D341Med (cell line): ENCODE measurements at regions not wholly inside any gene's neighbourhood (a gene's known extent, or its start where the extent isn't known, plus 50 kb on each side); places are given as distances from the start of the nearest gene placed in this dataset.

ENCODE experiments used
- DNase-seq: peaks from one replicate; pipeline ENCODE4 v3.0.0; 2012; ENCODE audit warnings: low spot score

DNA sequence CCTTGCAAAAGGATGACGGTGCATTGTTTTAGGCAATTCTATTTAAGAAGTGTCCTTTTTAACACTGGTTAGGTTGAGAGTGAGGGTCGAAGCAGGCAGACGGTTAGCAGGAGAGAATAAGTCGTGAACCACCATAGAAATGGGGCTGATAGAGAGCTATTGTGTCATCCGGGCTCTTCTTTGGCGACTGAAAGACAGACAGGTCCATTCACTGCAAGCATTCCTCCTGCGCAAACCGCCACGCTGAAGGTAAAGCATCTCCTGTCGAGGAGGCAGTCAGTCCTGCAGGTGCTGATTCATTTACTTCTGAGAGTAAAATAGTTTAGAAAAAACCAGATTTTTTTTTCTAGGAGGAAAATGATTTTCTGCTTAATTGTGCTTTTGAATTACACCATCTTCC lies 1002.8 kb upstream of the NR2F2 start:
- no peak for DNase-seq

GRCh38 chr15:95328559-95328958 lies 1001.9 kb upstream of the NR2F2 start:
- no peak for DNase-seq

GRCh38 chr15:95329362-95329761 lies 1001.1 kb upstream of the NR2F2 start:
- no peak for DNase-seq

- no peak for DNase-seq
Measured at GRCh38 chr15:95341686-95342085, 988.8 kb upstream of the NR2F2 start.

GRCh38 chr15:95345867-95346266 lies 984.6 kb upstream of the NR2F2 start:
- DNase-seq, result no peak

- DNase-seq, result no peak
Measured at GRCh38 chr15:95346721-95347475, 983.6 kb upstream of the NR2F2 start.

DNA sequence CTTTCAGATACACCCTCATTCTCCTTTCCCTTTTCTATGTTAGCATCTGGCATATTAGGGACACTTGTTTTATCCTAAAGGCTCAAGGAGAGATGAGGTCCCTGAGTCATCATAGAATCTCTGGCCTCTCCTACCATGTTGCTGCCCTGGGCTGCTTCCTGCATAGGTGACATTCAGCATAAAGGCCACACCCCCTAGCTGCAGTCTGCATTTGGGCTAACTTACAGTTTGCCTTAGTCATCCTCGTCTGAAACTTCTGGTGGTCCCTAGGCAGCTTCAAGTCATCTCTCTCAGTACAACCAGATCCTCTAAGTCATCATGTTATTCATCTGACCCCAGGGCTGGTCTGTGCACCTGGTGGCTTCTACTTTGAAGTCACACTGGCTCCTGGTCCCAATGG lies 982.7 kb upstream of the NR2F2 start:
- no peak for DNase-seq

GRCh38 chr15:95350908-95351307 lies 979.6 kb upstream of the NR2F2 start:
- DNase-seq, result no peak

GRCh38 chr15:95352631-95353187 lies 977.8 kb upstream of the NR2F2 start:
- DNase-seq, result no peak

- no peak for DNase-seq
Measured at GRCh38 chr15:95353512-95353911, 977.0 kb upstream of the NR2F2 start.

DNA sequence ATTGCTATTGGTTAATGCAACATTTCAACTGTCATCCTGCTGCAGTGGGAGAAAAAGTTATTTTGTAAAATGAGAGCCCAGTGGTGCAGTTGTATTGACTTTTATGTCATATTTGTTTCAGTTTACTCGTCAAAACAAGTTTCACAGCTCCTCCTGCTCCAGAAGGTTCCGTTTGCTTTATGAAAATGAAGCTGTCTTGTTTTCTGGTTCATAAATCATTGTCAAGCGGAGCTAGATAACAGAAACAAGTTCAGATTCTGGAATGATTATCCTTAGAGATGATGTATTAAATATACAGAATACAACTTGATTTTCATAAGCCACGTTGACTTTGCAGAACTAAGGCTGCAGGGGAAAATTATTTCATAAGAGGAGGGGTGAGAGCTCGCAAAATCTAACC lies 970.5 kb upstream of the NR2F2 start:
- DNase-seq, result no peak

- DNase-seq, result no peak
Measured at GRCh38 chr15:95362306-95362705, 968.2 kb upstream of the NR2F2 start.

DNA sequence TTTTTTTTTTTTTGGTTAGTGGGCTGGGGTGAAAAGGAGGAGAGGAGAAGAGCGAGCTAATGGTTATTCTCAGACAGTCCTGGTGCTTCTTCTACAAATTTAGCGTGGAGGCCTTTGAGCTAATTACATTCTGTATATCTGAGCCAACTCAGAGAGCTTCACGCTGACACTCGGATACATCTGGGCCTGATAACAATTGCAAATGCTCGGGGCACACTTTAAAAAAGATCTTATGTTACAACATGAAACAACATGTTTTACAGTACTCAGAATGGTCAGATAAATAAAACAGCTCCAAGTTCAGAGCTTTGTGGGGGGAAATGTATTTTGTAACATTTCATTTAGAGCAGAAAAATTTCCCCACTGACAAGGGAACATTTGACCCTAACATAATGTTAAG lies 966.9 kb upstream of the NR2F2 start:
- DNase-seq, result no peak

DNA sequence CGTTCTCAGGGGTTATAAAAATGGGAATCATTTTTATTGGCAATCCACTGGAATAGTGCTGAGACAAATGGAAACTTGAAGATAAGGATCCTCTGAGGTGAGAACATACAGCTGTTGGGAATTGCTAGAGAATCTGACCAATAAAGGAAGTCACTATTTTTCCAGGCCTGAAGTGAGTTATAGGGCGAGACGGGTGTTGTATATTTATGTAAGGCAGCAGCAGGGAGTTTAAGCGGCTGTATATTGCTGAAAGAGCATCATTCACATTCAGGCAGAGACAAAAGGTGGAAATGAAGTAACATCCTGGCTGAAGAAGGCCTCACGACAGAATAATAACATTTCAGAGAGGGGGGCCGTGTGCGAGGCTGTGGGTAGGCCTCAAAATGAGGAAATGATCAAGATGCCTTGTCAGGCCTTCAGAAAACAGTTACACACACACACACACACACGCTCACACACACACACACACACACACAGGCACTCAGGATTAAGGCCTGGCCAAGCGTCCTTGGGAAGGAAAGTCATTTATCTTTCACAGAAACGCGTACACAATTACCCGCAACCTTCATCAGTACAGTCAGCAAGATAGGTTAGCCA lies 964.9 kb upstream of the NR2F2 start:
- DNase-seq, result no peak

- DNase-seq, result no peak
Measured at GRCh38 chr15:95368191-95368590, 962.3 kb upstream of the NR2F2 start.

GRCh38 chr15:95368755-95369601 lies 961.5 kb upstream of the NR2F2 start:
- DNase-seq, result no peak

DNA sequence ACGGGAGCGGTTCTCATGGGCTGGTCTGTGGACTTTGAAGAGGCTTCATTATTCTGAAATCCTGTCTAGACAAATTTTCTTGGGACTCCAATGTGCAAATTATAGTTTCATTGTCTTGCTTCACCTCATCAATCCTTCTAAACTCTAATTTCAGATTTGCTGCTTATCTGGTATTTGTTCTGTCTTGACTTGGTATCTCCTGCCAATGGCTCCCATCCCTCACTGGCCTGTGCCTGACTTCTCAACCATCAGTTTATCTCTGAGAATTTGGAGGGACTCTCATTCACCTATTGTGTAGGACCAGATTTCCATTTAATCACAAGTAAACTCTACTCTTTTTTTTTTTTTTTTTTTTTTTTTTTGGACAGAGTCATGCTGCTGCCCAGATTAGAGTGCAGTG lies 960.2 kb upstream of the NR2F2 start:
- DNase-seq, result no peak

- DNase-seq, result no peak
Measured at GRCh38 chr15:95371664-95372063, 958.8 kb upstream of the NR2F2 start.

- no peak for DNase-seq
Measured at GRCh38 chr15:95375281-95375680, 955.2 kb upstream of the NR2F2 start.

DNA sequence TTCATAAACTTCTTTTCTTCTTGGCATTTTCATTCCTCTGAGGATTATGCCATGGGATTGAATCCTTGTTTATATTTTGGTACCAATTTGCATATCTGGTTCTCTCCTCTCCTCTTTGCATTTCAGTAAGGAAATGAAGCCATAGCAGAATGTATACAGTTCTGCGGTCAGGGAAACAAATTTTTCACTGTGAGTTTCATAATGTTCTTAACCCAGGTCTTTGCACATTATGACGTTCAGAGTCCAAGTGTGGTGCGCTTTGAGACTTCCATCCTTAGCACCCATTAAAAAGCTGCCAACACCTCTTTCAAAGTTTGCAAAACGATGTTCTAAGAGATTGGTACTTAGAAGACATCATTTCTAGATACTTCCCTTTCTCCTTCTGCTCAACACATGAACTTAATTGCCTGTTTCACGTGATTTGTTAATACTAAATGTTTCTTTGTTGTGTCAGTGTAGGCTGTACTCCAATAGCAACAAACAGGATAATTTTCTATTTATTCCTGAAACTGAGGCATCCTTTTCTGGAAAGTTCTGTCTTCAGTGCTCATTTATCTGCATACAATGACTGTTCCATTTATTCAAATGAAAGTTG lies 953.1 kb upstream of the NR2F2 start:
- no peak for DNase-seq

- no peak for DNase-seq
Measured at GRCh38 chr15:95394186-95395067, 936.1 kb upstream of the NR2F2 start.
